Prostate gland (tissue), 2 donors: ENCODE measurements at regions not wholly inside any gene's neighbourhood (a gene's known extent, or its start where the extent isn't known, plus 50 kb on each side); places are given as distances from the start of the nearest gene placed in this dataset.

Experiments used
- DNase-seq: peaks from one replicate; pipeline ENCODE4 v3.0.0-alpha.2; 2019; ENCODE audit warnings: low spot score
- H3K27ac ChIP-seq, 2 donors: fragments of 200-600 bp; sonication (generic); 2 replicates each; pipeline ENCODE4 v1.5.1; 2017 to 2019
- H3K27me3 ChIP-seq: fragments of 200-600 bp; sonication (generic); replicated peaks from 2 replicates; pipeline ENCODE4 v1.5.1; 2019; ENCODE audit not compliant: insufficient read depth
- H3K36me3 ChIP-seq, 2 donors: fragments of 200-600 bp; sonication (generic); 1 replicate in 1 of 2; 2 replicates in 1 of 2; pipeline versions ENCODE4 v1.5.1 to v1.8.1; 2017 to 2019
- H3K4me1 ChIP-seq: fragments of 200-600 bp; sonication (generic); replicated peaks from 2 replicates; pipeline ENCODE4 v1.5.1; 2019
- H3K4me3 ChIP-seq, 2 donors: fragments of 200-600 bp; sonication (generic); 2 replicates each; pipeline ENCODE4 v1.5.1; 2017 to 2019
- H3K9me3 ChIP-seq: fragments of 200-600 bp; sonication (generic); 2 replicates; pipeline ENCODE4 v1.5.1; 2017
- POLR2A ChIP-seq: fragments of 450-650 bp; IDR thresholded peaks from one replicate; pipeline ENCODE4 v1.6.1; 2016; ENCODE audit warnings: antibody characterized with exemption, mild to moderate bottlenecking
- POLR2AphosphoS5 ChIP-seq: sonication (generic); formaldehyde crosslinking; IDR thresholded peaks from one replicate; pipeline ENCODE4 v1.6.1; 2017; ENCODE audit warnings: antibody characterized with exemption
- WGBS: methylation state at CpG from one replicate; pipeline ENCODE4 v1.1.5; 2018; 5-methylcytosine and 5-hydroxymethylcytosine counted together
- intact Hi-C: fragments of 100-400 bp; cut with DNase I; formaldehyde crosslinking; loops from one replicate; pipeline ENCODE4 v1.14.2; 2022
- TF ChIP-seq, protein P1 (sequence below), 4 experiments: fragments of 200-600 bp in 2 of 4; fragments of 450-650 bp in 2 of 4; sonication (generic) in 2 of 4; IDR thresholded peaks; 1 replicate in 3 of 4; 2 replicates in 1 of 4; pipeline ENCODE4 v1.5.1; 2016 to 2019; ENCODE audit warnings: antibody characterized with exemption in 4 of 4, mild to moderate bottlenecking in 2 of 4, moderate library complexity in 2 of 4

- intact Hi-C loops = no loop called here
Observed at GRCh38 chrX:39582091-39582490, 515.7 kb downstream of the BCOR start.

DNA sequence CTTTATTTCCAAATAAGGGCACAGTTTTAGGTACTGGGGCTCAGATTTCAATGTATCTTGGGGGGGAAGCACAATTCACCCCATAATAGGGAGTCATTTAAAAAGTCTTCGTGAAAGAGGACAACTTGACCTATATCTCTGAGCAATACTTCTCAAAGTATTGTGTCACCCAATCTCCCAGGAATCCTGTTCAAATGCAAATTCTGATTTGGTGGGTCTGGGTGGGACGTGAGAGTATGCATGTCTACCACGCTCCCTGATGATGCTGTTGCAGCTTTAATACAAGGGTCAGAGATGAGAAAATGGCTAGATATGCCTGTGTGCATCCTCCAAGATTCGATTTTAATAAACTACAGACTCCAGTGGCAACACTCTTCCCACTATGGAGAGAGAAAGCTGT lies 514.8 kb downstream of the BCOR start:
- intact Hi-C loops = no loop called here
- Histone ChIP-seq H3K4me3 (no peak overlapping the region), H3K9me3 (no peaks in the 10 kb centered on the region), H3K4me1 (no peaks in the 10 kb centered on the region), H3K27ac (no peak overlapping the region), H3K36me3 (no peaks in the 10 kb centered on the region), H3K27me3 (no peaks in the 10 kb centered on the region)
- 93% methylated on average over 4 of the region's 4 CpGs for WGBS
- no peak for TF ChIP-seq POLR2AphosphoS5
- TF ChIP-seq POLR2A = no peak
- TF ChIP-seq, protein P1, sequence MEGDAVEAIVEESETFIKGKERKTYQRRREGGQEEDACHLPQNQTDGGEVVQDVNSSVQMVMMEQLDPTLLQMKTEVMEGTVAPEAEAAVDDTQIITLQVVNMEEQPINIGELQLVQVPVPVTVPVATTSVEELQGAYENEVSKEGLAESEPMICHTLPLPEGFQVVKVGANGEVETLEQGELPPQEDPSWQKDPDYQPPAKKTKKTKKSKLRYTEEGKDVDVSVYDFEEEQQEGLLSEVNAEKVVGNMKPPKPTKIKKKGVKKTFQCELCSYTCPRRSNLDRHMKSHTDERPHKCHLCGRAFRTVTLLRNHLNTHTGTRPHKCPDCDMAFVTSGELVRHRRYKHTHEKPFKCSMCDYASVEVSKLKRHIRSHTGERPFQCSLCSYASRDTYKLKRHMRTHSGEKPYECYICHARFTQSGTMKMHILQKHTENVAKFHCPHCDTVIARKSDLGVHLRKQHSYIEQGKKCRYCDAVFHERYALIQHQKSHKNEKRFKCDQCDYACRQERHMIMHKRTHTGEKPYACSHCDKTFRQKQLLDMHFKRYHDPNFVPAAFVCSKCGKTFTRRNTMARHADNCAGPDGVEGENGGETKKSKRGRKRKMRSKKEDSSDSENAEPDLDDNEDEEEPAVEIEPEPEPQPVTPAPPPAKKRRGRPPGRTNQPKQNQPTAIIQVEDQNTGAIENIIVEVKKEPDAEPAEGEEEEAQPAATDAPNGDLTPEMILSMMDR (IDR thresholded peaks at IDR 0.05) = no peak
- DNase-seq = no peak

More at GRCh38 chrX:39582091-39582490, 515.7 kb downstream of the BCOR start:
- no peak overlapping the region for H3K4me3 ChIP-seq
- H3K36me3 ChIP-seq = no peaks in the 10 kb centered on the region
- no peak overlapping the region for H3K27ac ChIP-seq
- no peaks in the 10 kb centered on the region for H3K4me1 ChIP-seq
- WGBS = 37% methylated on average over 3 of the region's 3 CpGs
- TF ChIP-seq POLR2AphosphoS5 (no peak), POLR2A (no peak)
- no peak for DNase-seq
- no peaks in the 10 kb centered on the region for H3K9me3 ChIP-seq
- H3K27me3 ChIP-seq = no peaks in the 10 kb centered on the region

DNA sequence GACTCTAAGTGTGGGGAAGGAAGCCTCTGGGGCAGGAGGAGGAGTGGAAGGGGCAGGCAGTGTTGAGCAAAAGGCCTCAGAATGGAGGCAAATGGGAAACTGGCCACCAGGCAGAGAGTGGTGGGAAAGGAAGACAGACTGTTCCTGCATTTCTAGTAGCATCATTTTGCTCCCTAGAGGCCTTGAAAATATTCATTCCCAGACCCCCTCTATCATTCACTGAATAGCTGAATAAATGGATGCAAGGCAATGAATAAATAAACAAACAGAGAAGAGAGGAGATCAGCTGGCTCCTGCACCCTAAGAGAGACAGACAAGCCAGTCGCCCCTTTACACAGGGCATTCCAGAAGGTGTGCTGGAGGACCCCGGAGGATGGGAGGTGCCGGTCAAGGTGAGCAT lies 511.9 kb downstream of the BCOR start:
- H3K27me3 ChIP-seq = no peaks in the 10 kb centered on the region
- no peaks in the 10 kb centered on the region for H3K9me3 ChIP-seq
- H3K4me1 ChIP-seq = no peaks in the 10 kb centered on the region
- H3K36me3 ChIP-seq = no peaks in the 10 kb centered on the region
- no peak for DNase-seq
- WGBS = 84% methylated on average over 3 of the region's 3 CpGs
- H3K27ac ChIP-seq = no peak overlapping the region
- intact Hi-C loops = no loop called here
- TF ChIP-seq POLR2AphosphoS5 = no peak
- TF ChIP-seq, protein P1 (IDR thresholded peaks at IDR 0.05) = no peak
- TF ChIP-seq POLR2A = no peak
- no peak overlapping the region for H3K4me3 ChIP-seq

DNA sequence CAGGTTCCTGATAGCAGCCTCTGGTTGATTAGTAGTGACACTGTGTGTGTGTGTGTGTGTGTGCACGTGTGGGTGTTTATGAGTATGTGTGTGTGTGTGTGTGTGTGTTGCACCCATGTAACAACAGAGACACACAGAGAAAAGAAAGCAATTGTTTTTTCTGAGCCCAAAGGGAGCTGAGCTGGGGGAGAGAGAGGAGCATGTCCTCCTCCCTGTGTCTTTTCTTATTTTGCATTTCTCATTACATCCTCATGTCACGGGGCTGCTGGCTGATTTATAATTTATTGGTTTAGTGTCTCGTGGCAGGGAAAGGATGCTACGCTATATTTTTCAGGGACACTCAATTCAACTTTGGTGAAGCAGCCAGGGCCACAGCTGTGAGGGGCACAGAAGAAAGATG lies 511.4 kb downstream of the BCOR start:
- Histone ChIP-seq H3K9me3 (no peaks in the 10 kb centered on the region), H3K4me1 (no peaks in the 10 kb centered on the region), H3K27ac (no peak overlapping the region), H3K36me3 (no peaks in the 10 kb centered on the region), H3K27me3 (no peaks in the 10 kb centered on the region), H3K4me3 (no peak overlapping the region)
- DNase-seq = no peak
- intact Hi-C loops = no loop called here
- TF ChIP-seq POLR2A (no peak), POLR2AphosphoS5 (no peak)
- TF ChIP-seq, protein P1 (IDR thresholded peaks at IDR 0.05) = no peak
- WGBS = 69% methylated on average over 4 of the region's 4 CpGs

DNA sequence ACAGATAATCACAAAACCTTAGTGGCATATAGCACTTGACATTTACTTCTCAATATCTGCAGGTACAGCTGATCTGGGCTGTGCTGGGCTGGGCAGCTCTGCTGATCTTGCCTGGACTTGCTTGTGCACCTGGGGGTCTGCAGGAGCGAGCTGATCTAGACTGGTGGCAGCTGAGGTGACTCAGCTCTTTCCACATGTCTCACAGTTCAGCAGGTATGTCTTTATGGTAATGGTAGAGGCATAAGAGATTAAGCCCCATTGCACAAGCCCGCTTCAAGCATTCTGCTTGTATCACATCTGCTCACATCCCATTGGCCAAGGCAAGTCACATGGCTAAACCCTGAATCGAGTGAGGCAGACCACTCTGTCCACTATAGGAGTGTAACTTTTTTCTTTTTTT lies 506.7 kb downstream of the BCOR start:
- no peak overlapping the region for H3K27ac ChIP-seq

More for the DNA sequence above, 506.7 kb downstream of the BCOR start:
- no peaks in the 10 kb centered on the region for H3K4me1 ChIP-seq
- no peaks in the 10 kb centered on the region for H3K36me3 ChIP-seq
- TF ChIP-seq POLR2A (no peak), POLR2AphosphoS5 (no peak)
- TF ChIP-seq, protein P1 (IDR thresholded peaks at IDR 0.05) = no peak
- 86% methylated on average over 2 of the region's 3 CpGs for WGBS
- no peak for DNase-seq
- no peaks in the 10 kb centered on the region for H3K9me3 ChIP-seq
- H3K4me3 ChIP-seq = no peak overlapping the region
- intact Hi-C loops = no loop called here
- H3K27me3 ChIP-seq = no peaks in the 10 kb centered on the region
